GM12878 (cell line): ENCODE measurements at regions not wholly inside any gene's neighbourhood (a gene's known extent, or its start where the extent isn't known, plus 50 kb on each side); places are given as distances from the start of the nearest gene placed in this dataset.

Experiments
- DPF2 ChIP-seq: fragments of 450-650 bp; IDR thresholded peaks from 2 replicates; pipeline ENCODE4 v1.6.1; 2017; ENCODE audit warnings: mild to moderate bottlenecking
- FOXM1 ChIP-seq: IDR thresholded peaks from 2 replicates; pipeline ENCODE4 v1.6.1; 2012; ENCODE audit warnings: low read depth, mild to moderate bottlenecking, inconsistent platforms, low read length, moderate library complexity
- GABPA ChIP-seq: IDR thresholded peaks from 2 replicates; pipeline ENCODE4 v1.6.1; 2014; ENCODE audit warnings: antibody characterized with exemption, low read depth, mild to moderate bottlenecking, inconsistent platforms
- HCFC1 ChIP-seq: fragments of 150-350 bp; IDR thresholded peaks from 2 replicates; pipeline ENCODE4 v1.6.1; 2014; ENCODE audit warnings: low read length
- KLF5 ChIP-seq: fragments of 450-650 bp; IDR thresholded peaks from 2 replicates; pipeline ENCODE4 v1.6.1; 2014; ENCODE audit warnings: mild to moderate bottlenecking; ENCODE audit not compliant: partially characterized antibody
- NR2F1 ChIP-seq: fragments of 450-650 bp; conservative IDR thresholded peaks from 2 replicates; pipeline ENCODE4 v1.6.1; 2017; ENCODE audit warnings: mild to moderate bottlenecking
- POLR2A ChIP-seq: IDR thresholded peaks from 2 replicates; pipeline ENCODE4 v1.6.1; 2011; ENCODE audit warnings: low read depth, mild to moderate bottlenecking, low read length
- SMC3 ChIP-seq: IDR thresholded peaks from 2 replicates; pipeline ENCODE4 v1.6.1; 2011; ENCODE audit warnings: low read length, improper control_type of control experiment, borderline replicate concordance
- SRF ChIP-seq, 2 experiments: IDR thresholded peaks; 2 replicates each; pipeline ENCODE4 v1.6.1; 2011; ENCODE audit warnings: low read depth in 2 of 2, low read length in 2 of 2, mild to moderate bottlenecking in 1 of 2, moderate library complexity in 1 of 2
- TF ChIP-seq, protein P1 (sequence below), 3 experiments: IDR thresholded peaks in 2 of 3; conservative IDR thresholded peaks in 1 of 3; 2 replicates each; pipeline ENCODE4 v1.5.1; 2011; ENCODE audit warnings: low read depth in 3 of 3, low read length in 3 of 3, mild to moderate bottlenecking in 3 of 3, control low read depth in 2 of 3, moderate library complexity in 2 of 3, inconsistent platforms in 1 of 3, mixed read lengths in 1 of 3; ENCODE audit not compliant: control insufficient read depth in 2 of 3, insufficient read depth in 1 of 3; ENCODE audit errors: extremely low read depth in 1 of 3
- TF ChIP-seq, protein P2 (sequence below): fragments of 450-650 bp; IDR thresholded peaks from 2 replicates; pipeline ENCODE4 v1.6.1; 2014; ENCODE audit warnings: mild to moderate bottlenecking

DNA sequence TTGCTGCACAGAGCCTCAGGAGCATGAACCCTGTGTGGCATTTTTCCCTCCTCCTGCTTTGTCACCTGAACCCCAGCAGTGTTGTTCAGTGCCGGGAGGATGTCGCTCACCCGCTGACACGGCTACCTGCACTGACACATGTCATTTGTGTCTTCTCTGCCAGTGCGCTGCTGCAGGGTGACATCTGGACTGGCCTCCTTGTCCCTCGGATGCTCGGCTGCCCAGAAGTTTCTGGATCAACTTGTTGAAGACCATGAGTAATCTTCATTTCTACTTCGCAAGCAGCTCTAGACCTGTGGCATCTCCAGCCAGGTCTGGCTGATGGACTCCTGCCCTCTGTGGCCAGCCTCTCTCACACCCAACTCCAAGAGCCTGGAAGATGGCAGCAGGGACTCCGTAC lies 311.1 kb upstream of the C2CD4B start:
- TF ChIP-seq FOXM1 = no peak
- TF ChIP-seq KLF5 = no peak
- TF ChIP-seq, protein P1, sequence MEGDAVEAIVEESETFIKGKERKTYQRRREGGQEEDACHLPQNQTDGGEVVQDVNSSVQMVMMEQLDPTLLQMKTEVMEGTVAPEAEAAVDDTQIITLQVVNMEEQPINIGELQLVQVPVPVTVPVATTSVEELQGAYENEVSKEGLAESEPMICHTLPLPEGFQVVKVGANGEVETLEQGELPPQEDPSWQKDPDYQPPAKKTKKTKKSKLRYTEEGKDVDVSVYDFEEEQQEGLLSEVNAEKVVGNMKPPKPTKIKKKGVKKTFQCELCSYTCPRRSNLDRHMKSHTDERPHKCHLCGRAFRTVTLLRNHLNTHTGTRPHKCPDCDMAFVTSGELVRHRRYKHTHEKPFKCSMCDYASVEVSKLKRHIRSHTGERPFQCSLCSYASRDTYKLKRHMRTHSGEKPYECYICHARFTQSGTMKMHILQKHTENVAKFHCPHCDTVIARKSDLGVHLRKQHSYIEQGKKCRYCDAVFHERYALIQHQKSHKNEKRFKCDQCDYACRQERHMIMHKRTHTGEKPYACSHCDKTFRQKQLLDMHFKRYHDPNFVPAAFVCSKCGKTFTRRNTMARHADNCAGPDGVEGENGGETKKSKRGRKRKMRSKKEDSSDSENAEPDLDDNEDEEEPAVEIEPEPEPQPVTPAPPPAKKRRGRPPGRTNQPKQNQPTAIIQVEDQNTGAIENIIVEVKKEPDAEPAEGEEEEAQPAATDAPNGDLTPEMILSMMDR (IDR thresholded peaks at IDR 0.05 in 2 of 3, conservative IDR thresholded peaks at IDR 0.05 in 1 of 3; ENCODE audit: control insufficient read depth in 2 of 3, extremely low read depth in 1 of 3, insufficient read depth in 1 of 3, low read depth in 3 of 3, low read length in 3 of 3) = no peak
- TF ChIP-seq, protein P2, sequence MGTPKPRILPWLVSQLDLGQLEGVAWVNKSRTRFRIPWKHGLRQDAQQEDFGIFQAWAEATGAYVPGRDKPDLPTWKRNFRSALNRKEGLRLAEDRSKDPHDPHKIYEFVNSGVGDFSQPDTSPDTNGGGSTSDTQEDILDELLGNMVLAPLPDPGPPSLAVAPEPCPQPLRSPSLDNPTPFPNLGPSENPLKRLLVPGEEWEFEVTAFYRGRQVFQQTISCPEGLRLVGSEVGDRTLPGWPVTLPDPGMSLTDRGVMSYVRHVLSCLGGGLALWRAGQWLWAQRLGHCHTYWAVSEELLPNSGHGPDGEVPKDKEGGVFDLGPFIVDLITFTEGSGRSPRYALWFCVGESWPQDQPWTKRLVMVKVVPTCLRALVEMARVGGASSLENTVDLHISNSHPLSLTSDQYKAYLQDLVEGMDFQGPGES = no peak
- TF ChIP-seq HCFC1 = no peak
- no peak for TF ChIP-seq DPF2
- no peak for TF ChIP-seq NR2F1
- no peak for TF ChIP-seq POLR2A
- no peak for TF ChIP-seq SMC3
- TF ChIP-seq GABPA = no peak
- no peak for TF ChIP-seq SRF (IDR thresholded peaks at IDR 0.05; ENCODE audit: low read depth in 2 of 2, low read length in 2 of 2)
